HG03196 (cell line): ENCODE measurements at regions not wholly inside any gene's neighbourhood (a gene's known extent, or its start where the extent isn't known, plus 50 kb on each side); places are given as distances from the start of the nearest gene placed in this dataset.
"Not testable (repeated sequence)": the region's sequence is repeated elsewhere in the genome, so short reads cannot be mapped to it uniquely, and the experiment has no call there.

Experiments used
- ATAC-seq: cut with Tn5 transposase; IDR thresholded peaks from one replicate; pipeline ENCODE4 v1.9.1; 2021; ENCODE audit not compliant: unreplicated experiment

- ATAC-seq: no peak
Measured at GRCh38 chr5:159493696-159494095, 163.4 kb upstream of the IL12B start.

DNA sequence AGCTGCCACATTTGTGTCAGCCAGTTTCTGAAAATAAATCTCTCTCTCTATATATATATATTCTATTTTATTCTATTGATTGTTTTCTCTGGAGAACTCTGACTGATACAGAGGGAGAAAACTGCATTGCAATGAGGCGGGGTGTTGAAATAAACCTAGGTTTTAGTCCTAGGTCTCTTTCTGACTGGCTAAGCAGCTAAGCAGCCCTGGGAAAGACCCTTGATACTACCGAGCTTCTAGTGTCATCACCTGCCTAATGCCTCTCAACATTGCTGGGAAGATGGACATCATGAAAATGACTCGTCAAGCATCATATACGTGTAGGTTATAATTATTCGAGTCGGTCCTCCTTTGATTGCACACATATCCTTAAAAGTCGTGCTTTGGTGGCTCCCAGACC lies 166.5 kb upstream of the IL12B start:
- ATAC-seq: no peak

- ATAC-seq: no peak
Measured at GRCh38 chr5:159497221-159497620, 166.9 kb upstream of the IL12B start.

DNA sequence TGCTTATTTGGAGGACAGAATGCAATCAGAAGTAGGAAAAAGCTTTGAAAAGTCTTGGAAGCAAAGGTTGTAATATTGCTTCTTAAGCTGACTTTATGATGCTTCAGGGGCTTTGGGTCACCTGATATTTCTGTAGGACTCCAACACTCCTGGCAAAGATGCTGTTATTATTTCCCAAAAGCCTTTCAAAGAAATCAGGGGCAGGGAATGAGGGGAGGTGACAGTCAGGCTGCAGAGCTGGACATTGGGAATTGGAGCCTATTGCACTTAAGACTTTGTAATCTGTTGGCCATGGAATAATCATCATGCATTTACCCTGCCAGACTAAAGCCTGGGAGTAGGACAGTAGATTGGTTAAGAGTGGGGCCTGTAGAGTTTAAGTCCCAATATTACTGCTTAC lies 168.3 kb upstream of the IL12B start:
- ATAC-seq: no peak

- not testable (repeated sequence) for ATAC-seq
Measured at GRCh38 chr5:159502116-159502515, 171.8 kb upstream of the IL12B start.

- no peak for ATAC-seq
Measured at GRCh38 chr5:159503236-159503635, 172.9 kb upstream of the IL12B start.

- ATAC-seq: no peak
Measured at GRCh38 chr5:159504106-159504856, 174.0 kb upstream of the IL12B start.

- no peak for ATAC-seq
Measured at GRCh38 chr5:159504857-159505304, 174.6 kb upstream of the IL12B start.

GRCh38 chr5:159507055-159507454 lies 176.8 kb upstream of the IL12B start:
- no peak for ATAC-seq

DNA sequence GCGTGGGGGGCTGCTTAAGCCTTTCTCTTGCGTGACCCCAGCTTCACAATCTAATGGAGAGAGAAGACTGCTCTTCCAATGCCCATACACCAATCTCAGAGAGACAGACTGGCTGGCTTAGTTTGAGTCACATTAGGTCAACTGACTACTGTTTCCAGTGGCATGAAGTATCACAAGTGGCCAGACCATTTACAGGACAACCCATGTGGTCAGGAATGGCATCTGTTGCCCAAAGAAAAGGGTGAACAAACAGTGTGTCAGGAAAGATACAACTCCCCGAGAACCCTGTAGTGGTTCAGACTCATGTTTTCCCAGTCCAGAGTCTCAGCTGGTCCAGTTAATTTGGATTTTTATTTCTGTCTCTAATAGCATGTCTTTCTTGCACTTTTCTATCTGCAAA lies 177.4 kb upstream of the IL12B start:
- no peak for ATAC-seq

DNA sequence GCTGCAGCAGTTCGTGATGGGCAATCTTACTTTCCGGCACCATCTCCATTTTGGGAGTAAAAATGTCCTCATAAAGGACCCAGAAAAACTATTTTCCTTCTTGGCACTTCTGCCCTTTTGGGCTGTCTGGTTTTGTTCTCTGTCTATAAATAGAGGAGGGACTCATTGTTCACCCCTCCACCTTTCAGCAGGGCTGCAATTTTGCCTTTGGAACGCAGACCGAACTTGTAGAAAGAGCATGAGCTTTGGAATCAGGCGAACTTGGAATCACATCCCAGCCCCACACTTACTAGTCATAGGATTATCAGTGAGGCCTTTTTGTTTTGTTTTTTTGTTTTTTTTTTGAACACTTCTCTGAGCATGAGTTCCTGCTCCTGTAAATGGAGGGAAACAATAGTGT lies 178.1 kb upstream of the IL12B start:
- ATAC-seq: no peak

DNA sequence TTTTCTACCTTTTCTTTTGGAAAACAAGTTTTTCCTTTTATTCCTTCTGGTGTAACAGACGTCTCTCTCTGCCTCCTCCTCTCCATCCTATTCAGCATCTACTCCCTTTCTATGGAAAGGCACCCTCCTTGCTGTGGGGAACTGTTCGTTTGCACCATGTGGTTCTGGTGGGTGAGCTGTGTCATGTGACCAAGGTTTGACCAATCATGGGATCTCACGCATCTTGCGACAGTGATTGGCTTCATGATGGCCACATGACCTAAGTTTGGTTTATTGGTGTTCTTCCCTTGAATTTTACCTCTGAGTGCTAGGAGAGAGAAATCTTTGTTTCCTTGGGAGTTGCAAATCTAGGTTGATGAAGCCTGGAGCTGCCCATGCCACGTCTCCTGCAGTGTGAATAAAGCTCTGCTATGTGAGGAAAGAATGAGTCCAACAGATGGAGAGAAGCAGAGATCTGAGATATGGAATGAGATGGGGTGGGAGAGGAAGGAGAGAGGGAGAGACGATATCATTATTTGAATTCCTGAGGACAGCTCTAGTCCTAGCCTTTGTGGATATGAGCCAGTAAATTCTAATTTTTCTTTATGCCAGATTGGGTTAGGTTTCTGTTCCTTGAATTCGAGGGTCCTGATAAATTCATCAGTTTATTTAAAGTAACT lies 178.8 kb upstream of the IL12B start:
- ATAC-seq: no peak

GRCh38 chr5:159510282-159510681 lies 180.0 kb upstream of the IL12B start:
- ATAC-seq: no peak

DNA sequence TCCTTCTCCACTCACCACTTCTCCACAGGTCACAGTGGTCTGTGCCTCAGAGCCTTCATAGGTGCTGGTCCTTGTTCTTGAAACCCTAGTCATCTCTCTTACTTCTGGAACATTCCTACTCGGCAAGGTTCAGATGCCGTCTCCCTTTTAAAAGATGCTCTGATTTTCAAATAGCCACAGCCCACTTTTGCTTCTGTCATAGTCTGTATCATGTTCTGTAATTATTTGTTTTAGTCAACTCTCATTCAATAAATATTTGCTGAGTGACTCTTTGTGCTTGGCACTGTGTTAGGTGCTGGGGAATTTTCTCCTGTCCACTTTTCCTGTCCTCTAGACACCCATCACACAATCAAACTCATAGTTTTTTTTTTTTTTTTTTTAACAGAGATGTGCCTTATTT lies 181.3 kb upstream of the IL12B start:
- ATAC-seq: no peak

GRCh38 chr5:159512064-159512463 lies 181.8 kb upstream of the IL12B start:
- no peak for ATAC-seq

DNA sequence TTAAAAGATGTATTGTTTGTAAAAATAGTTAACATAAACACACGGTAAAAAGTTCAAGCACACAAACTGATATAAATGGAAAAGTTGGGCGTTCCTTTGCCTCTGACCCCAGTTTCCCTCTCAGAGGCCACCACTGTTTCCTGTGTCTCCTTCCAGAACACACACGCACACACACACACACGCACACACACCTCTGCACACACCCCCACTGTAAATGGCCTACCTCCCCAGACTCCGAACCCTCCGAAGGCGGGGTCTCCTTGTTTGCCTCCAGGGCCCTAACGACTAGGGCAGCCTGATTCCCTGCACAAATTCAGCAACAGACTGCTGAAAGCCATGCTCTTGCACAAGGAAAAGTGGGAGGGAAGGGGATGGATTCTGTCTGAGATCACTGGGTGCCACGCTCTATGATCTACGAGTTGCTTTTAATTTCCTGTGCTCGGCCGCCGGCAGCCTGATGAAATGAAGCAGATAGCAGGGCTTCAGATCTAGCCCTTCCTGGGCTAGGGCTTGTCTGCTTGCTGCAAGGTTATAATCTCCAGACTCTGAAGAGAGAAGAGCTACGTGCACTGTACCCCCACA lies 184.0 kb upstream of the IL12B start:
- ATAC-seq: no peak

DNA sequence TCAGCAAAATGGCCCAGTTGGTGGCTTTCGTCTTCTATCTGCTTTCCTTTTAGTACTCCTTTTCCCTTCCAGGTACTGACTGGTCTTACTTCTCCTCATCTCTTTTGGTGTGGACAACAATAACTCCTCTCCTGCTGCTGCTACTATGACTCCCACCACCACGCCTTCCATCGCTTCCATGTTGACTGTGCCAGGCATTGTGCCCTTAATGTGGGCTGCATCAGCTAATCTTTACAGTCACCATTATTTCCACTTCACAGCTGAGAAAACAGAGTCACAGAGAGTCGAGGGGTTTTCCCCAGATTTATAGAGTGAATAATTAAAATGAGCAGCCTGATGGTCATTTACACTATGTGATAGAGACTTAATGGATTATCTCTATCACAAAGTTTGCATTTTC lies 184.9 kb upstream of the IL12B start:
- no peak for ATAC-seq

DNA sequence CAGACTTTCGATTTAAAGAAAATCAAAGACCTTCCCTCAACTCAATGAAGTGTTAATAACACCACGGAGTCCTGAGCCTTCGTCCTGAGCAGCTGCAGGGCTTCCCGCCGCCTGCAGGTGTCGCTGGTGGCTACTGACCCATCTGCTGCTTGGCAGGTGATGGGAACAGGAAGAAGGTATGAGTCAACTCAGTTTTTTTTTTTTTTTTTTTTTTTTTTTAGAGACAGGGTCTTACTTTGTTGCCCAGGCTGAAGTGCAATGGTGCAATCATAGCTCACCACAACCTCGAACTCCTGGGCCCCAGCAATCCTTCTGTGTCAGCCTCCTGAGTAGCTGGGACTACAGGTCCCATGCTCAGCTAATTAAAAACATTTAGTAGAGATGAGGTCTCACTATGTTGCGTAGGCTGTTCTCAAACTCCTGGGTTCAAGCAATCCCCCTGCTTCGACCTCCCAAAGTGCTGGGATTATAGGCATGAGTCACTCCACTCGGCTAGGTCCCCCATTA lies 185.7 kb upstream of the IL12B start:
- ATAC-seq: peak; percentile 75

- no peak for ATAC-seq
Measured at GRCh38 chr5:159518371-159518770, 188.1 kb upstream of the IL12B start.

DNA sequence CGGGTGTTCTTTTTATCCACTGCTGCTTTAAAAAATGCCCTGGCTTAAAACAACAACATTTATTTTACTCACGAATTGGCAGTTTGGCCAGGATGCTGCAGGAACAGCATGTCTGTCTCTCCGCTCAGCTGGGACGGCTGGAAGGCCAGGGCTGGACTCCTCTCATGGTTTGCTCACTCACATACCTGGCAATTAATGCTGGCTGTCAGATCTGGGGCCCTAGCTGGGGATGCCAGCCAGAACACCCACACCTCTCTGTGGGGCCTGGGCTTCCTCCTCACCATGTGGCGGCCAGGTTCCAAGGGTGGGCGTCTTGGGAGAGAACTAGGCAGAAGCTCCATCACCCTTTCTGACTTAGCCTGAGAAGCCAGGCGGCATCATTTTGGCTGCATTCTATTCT lies 189.1 kb upstream of the IL12B start:
- ATAC-seq: no peak

GRCh38 chr5:159522841-159523240 lies 192.6 kb upstream of the IL12B start:
- no peak for ATAC-seq

DNA sequence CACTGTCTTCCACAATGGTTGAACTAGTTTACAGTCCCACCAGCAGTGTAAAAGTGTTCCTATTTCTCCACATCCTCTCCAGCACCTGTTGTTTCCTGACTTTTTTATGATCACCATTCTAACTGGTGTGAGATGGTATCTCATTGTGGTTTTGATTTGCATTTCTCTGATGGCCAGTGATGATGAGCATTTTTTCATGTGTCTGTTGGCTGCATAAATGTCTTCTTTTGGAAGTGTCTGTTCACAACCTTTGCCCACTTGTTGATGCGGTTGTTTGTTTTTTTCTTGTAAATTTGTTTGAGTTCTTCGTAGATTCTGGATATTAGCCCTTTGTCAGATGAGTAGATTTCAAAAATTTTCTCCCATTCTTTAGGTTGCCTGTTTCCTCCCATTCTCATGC lies 194.0 kb upstream of the IL12B start:
- not testable (repeated sequence) for ATAC-seq
